GM12872 (cell line): ENCODE measurements at regions not wholly inside any gene's neighbourhood (a gene's known extent, or its start where the extent isn't known, plus 50 kb on each side); places are given as distances from the start of the nearest gene placed in this dataset.

Source experiments
- CTCF ChIP-seq: IDR thresholded peaks from 3 replicates; pipeline ENCODE4 v1.5.1; 2011; ENCODE audit warnings: low read depth, mild to moderate bottlenecking, low read length, moderate library complexity; ENCODE audit not compliant: insufficient read depth

GRCh38 chr4:137025484-137026059 is 506.7 kb downstream of the PCDH18 start:
- TF ChIP-seq CTCF = no peak

- no peak for TF ChIP-seq CTCF
These were observed 516.6 kb downstream of the PCDH18 start for GRCh38 chr4:137015426-137016409.

GRCh38 chr4:137000432-137000831 is 531.9 kb downstream of the PCDH18 start:
- TF ChIP-seq CTCF = no peak

- no peak for TF ChIP-seq CTCF
These were observed 540.3 kb downstream of the PCDH18 start for GRCh38 chr4:136992032-136992431.

GRCh38 chr4:136985683-136986082 is 546.6 kb downstream of the PCDH18 start:
- no peak for TF ChIP-seq CTCF

GRCh38 chr4:136967069-136967468 is 565.2 kb downstream of the PCDH18 start:
- no peak for TF ChIP-seq CTCF

GRCh38 chr4:136965478-136965877 is 566.8 kb downstream of the PCDH18 start:
- no peak for TF ChIP-seq CTCF
